H9 (cell line): ENCODE measurements at regions not wholly inside any gene's neighbourhood (a gene's known extent, or its start where the extent isn't known, plus 50 kb on each side); places are given as distances from the start of the nearest gene placed in this dataset.

Source experiments
- DNase-seq: peaks from one replicate; pipeline ENCODE4 v3.0.0-alpha.2; 2017
- H2AFZ ChIP-seq: one replicate; pipeline ENCODE4 v1.6.1; 2013; ENCODE audit warnings: mild to moderate bottlenecking, low read length, control low read depth, moderate library complexity
- H2AK5ac ChIP-seq: 2 replicates; pipeline ENCODE4 v1.6.1; 2013; ENCODE audit warnings: low read length, control low read depth, mixed read lengths; ENCODE audit not compliant: insufficient read length
- H2BK120ac ChIP-seq: one replicate; pipeline ENCODE4 v1.6.1; 2013; ENCODE audit warnings: low read depth, mild to moderate bottlenecking, low read length, control low read depth, inconsistent platforms; ENCODE audit not compliant: poor library complexity, severe bottlenecking
- H2BK12ac ChIP-seq: 2 replicates; pipeline ENCODE4 v1.6.1; 2013; ENCODE audit warnings: low read length, control low read depth, mixed read lengths, low read depth; ENCODE audit not compliant: insufficient read length
- H2BK15ac ChIP-seq: 2 replicates; pipeline ENCODE4 v1.6.1; 2013; ENCODE audit warnings: low read depth, low read length, control low read depth
- H2BK20ac ChIP-seq: one replicate; pipeline ENCODE4 v1.6.1; 2013; ENCODE audit warnings: low read depth, mild to moderate bottlenecking, low read length, control low read depth, inconsistent platforms; ENCODE audit not compliant: poor library complexity, severe bottlenecking
- H2BK5ac ChIP-seq: 2 replicates; pipeline ENCODE4 v1.6.1; 2013; ENCODE audit warnings: low read length, control low read depth, mixed read lengths; ENCODE audit not compliant: insufficient read length
- H3K14ac ChIP-seq: 2 replicates; pipeline ENCODE4 v1.6.1; 2013; ENCODE audit warnings: low read length, control low read depth; ENCODE audit not compliant: insufficient read depth
- H3K18ac ChIP-seq: 2 replicates; pipeline ENCODE4 v1.6.1; 2013; ENCODE audit warnings: low read depth, mild to moderate bottlenecking, mixed read lengths, low read length, control low read depth; ENCODE audit not compliant: insufficient read length
- H3K23ac ChIP-seq: 2 replicates; pipeline ENCODE4 v1.6.1; 2013; ENCODE audit warnings: low read length, control low read depth, mixed read lengths, low read depth; ENCODE audit not compliant: insufficient read length
- H3K23me2 ChIP-seq: 2 replicates; pipeline ENCODE4 v1.6.1; 2013; ENCODE audit warnings: low read depth, mild to moderate bottlenecking, mixed read lengths, low read length, control low read depth; ENCODE audit not compliant: insufficient read length, poor library complexity, severe bottlenecking
- H3K27ac ChIP-seq: 2 replicates; pipeline ENCODE4 v1.5.1; 2013; ENCODE audit warnings: low read length, control low read depth, mixed read lengths, low read depth; ENCODE audit not compliant: insufficient read length
- H3K27me3 ChIP-seq: 2 replicates; pipeline ENCODE4 v1.6.1; 2013; ENCODE audit warnings: low read length, control low read depth, inconsistent platforms; ENCODE audit not compliant: insufficient read depth
- H3K4ac ChIP-seq: 2 replicates; pipeline ENCODE4 v1.6.1; 2013; ENCODE audit warnings: low read depth, mild to moderate bottlenecking, control low read depth, inconsistent platforms, low read length, moderate library complexity
- H3K4me1 ChIP-seq: 2 replicates; pipeline ENCODE4 v1.6.1; 2013; ENCODE audit warnings: low read length, control low read depth, inconsistent platforms; ENCODE audit not compliant: insufficient read depth
- H3K4me2 ChIP-seq: 2 replicates; pipeline ENCODE4 v1.6.1; 2013; ENCODE audit warnings: low read length, control low read depth, mixed read lengths; ENCODE audit not compliant: insufficient read length, insufficient read depth
- H3K56ac ChIP-seq: 2 replicates; pipeline ENCODE4 v1.6.1; 2013; ENCODE audit warnings: low read depth, mild to moderate bottlenecking, mixed read lengths, low read length, control low read depth; ENCODE audit not compliant: insufficient read length
- H3K79me1 ChIP-seq: 2 replicates; pipeline ENCODE4 v1.6.1; 2013; ENCODE audit warnings: low read depth, mild to moderate bottlenecking, moderate library complexity, low read length, control low read depth, inconsistent platforms; ENCODE audit not compliant: insufficient read depth, poor library complexity, severe bottlenecking
- H3K79me2 ChIP-seq: 2 replicates; pipeline ENCODE4 v1.6.1; 2013; ENCODE audit warnings: low read length, control low read depth, inconsistent platforms; ENCODE audit not compliant: insufficient read depth
- H3K9ac ChIP-seq: 2 replicates; pipeline ENCODE4 v1.6.1; 2013; ENCODE audit warnings: low read length, control low read depth, mixed read lengths; ENCODE audit not compliant: insufficient read length; ENCODE audit errors: extremely low read depth
- H3K9me3 ChIP-seq: one replicate; pipeline ENCODE4 v1.6.1; 2013; ENCODE audit warnings: low read depth, low read length, inconsistent platforms; ENCODE audit not compliant: control insufficient read depth
- H3T11ph ChIP-seq: one replicate; pipeline ENCODE4 v1.6.1; 2013; ENCODE audit warnings: mild to moderate bottlenecking, low read length, control low read depth, inconsistent platforms
- H4K20me1 ChIP-seq: one replicate; pipeline ENCODE4 v1.6.1; 2013; ENCODE audit not compliant: control insufficient read depth, insufficient read length, insufficient read depth
- H4K5ac ChIP-seq: 2 replicates; pipeline ENCODE4 v1.6.1; 2013; ENCODE audit warnings: low read depth, mild to moderate bottlenecking, mixed read lengths, low read length, control low read depth; ENCODE audit not compliant: insufficient read length
- H4K8ac ChIP-seq: replicated peaks from 2 replicates; pipeline ENCODE4 v1.6.1; 2013; ENCODE audit warnings: low read length, control low read depth, mixed read lengths, low read depth; ENCODE audit not compliant: insufficient read length
- H4K91ac ChIP-seq: 2 replicates; pipeline ENCODE4 v1.6.1; 2013; ENCODE audit warnings: low read depth, mild to moderate bottlenecking, moderate library complexity, mixed read lengths, low read length, control low read depth; ENCODE audit not compliant: insufficient read length
- H3K27ac Mint-ChIP-seq, 3 experiments: 2 replicates in 2 of 3; 3 replicates in 1 of 3; pipeline ENCODE4 v1.8.0; 2020 to 2021; ENCODE audit warnings: mixed read lengths in 3 of 3, mild to moderate bottlenecking in 1 of 3, moderate library complexity in 1 of 3
- H3K27me3 Mint-ChIP-seq: 2 replicates; pipeline ENCODE4 v1.8.0; 2021; ENCODE audit warnings: low read depth, mild to moderate bottlenecking, moderate library complexity, mixed read lengths
- H3K36me3 Mint-ChIP-seq, 3 experiments: 2 replicates in 2 of 3; 3 replicates in 1 of 3; pipeline ENCODE4 v1.8.0; 2020 to 2021; ENCODE audit warnings: low read depth in 3 of 3, mixed read lengths in 3 of 3; ENCODE audit not compliant: insufficient read depth in 1 of 3
- H3K4me1 Mint-ChIP-seq, 2 experiments: 2 replicates each; pipeline ENCODE4 v1.8.0; 2020; ENCODE audit warnings: mixed read lengths in 2 of 2
- H3K4me3 Mint-ChIP-seq, 2 experiments: 2 replicates in 1 of 2; 3 replicates in 1 of 2; pipeline ENCODE4 v1.8.0; 2020 to 2021; ENCODE audit warnings: mild to moderate bottlenecking in 2 of 2, mixed read lengths in 2 of 2, moderate library complexity in 1 of 2
- H3K9me3 Mint-ChIP-seq, 2 experiments: 2 replicates in 1 of 2; 3 replicates in 1 of 2; pipeline ENCODE4 v1.8.0; 2020; ENCODE audit warnings: mild to moderate bottlenecking in 2 of 2, mixed read lengths in 2 of 2, moderate library complexity in 1 of 2
- WGBS: extraction: QIAGEN DNeasy Blood & Tissue Kit; methylation state at CpG from one replicate; pipeline ENCODE4 v1.1.7; 2013; ENCODE audit warnings: missing lambda C conversion rate, low lambda C conversion rate, mixed read lengths; ENCODE audit not compliant: insufficient read length; ENCODE audit errors: extremely low coverage; 5-methylcytosine and 5-hydroxymethylcytosine counted together
- TF ChIP-seq, protein P1 (sequence below): fragments of 200-600 bp; sonication (generic); conservative IDR thresholded peaks from 3 replicates; pipeline ENCODE4 v1.8.0; 2021; ENCODE audit warnings: antibody characterized with exemption, mild to moderate bottlenecking

- H3K36me3 Mint-ChIP-seq, result no peaks in the 10 kb centered on the region
- no peaks in the 10 kb centered on the region for H3K79me2 ChIP-seq
- no peak overlapping the region for H4K8ac ChIP-seq
- no peak overlapping the region for H2BK12ac ChIP-seq
- no peak overlapping the region for H3T11ph ChIP-seq
- DNase-seq, result no peak
- no peak overlapping the region for H2BK5ac ChIP-seq
- no peak overlapping the region for H3K27ac Mint-ChIP-seq
- no peak overlapping the region for H3K56ac ChIP-seq
- no peaks in the 10 kb centered on the region for H3K4me1 ChIP-seq
- no peak overlapping the region for H2BK120ac ChIP-seq
- H2BK15ac ChIP-seq, result no peak overlapping the region
- no peaks in the 10 kb centered on the region for H3K27me3 Mint-ChIP-seq
- H3K27me3 ChIP-seq, result no peaks in the 10 kb centered on the region
- no CpG with 5 or more reads among the region's 1 CpG for WGBS
- H4K5ac ChIP-seq, result no peak overlapping the region
- no peak overlapping the region for H3K23ac ChIP-seq
- no peak overlapping the region for H3K9ac ChIP-seq
- H2BK20ac ChIP-seq, result no peak overlapping the region
- no peak overlapping the region for H3K27ac ChIP-seq
- H3K23me2 ChIP-seq, result no peaks in the 10 kb centered on the region
- no peaks in the 10 kb centered on the region for H3K9me3 Mint-ChIP-seq
- H2AFZ ChIP-seq, result no peak overlapping the region
- no peak overlapping the region for H3K18ac ChIP-seq
- H4K20me1 ChIP-seq, result no peaks in the 10 kb centered on the region
- no peaks in the 10 kb centered on the region for H3K9me3 ChIP-seq
- H4K91ac ChIP-seq, result no peak overlapping the region
- H3K4me1 Mint-ChIP-seq, result no peaks in the 10 kb centered on the region
- TF ChIP-seq, protein P1, sequence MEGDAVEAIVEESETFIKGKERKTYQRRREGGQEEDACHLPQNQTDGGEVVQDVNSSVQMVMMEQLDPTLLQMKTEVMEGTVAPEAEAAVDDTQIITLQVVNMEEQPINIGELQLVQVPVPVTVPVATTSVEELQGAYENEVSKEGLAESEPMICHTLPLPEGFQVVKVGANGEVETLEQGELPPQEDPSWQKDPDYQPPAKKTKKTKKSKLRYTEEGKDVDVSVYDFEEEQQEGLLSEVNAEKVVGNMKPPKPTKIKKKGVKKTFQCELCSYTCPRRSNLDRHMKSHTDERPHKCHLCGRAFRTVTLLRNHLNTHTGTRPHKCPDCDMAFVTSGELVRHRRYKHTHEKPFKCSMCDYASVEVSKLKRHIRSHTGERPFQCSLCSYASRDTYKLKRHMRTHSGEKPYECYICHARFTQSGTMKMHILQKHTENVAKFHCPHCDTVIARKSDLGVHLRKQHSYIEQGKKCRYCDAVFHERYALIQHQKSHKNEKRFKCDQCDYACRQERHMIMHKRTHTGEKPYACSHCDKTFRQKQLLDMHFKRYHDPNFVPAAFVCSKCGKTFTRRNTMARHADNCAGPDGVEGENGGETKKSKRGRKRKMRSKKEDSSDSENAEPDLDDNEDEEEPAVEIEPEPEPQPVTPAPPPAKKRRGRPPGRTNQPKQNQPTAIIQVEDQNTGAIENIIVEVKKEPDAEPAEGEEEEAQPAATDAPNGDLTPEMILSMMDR, result no peak
- no peak overlapping the region for H3K14ac ChIP-seq
- no peak overlapping the region for H3K4me2 ChIP-seq
- no peak overlapping the region for H3K4ac ChIP-seq
- no peaks in the 10 kb centered on the region for H3K79me1 ChIP-seq
- no peak overlapping the region for H2AK5ac ChIP-seq
- H3K4me3 Mint-ChIP-seq, result no peak overlapping the region
These were observed 819.9 kb upstream of the PIK3C3 start for GRCh38 chr18:41135146-41135545.
